Hepatocyte (in vitro differentiated cells): ENCODE measurements at regions not wholly inside any gene's neighbourhood (a gene's known extent, or its start where the extent isn't known, plus 50 kb on each side); places are given as distances from the start of the nearest gene placed in this dataset.

ENCODE experiments used
- DNase-seq: peaks from one replicate; pipeline ENCODE4 v3.0.0-alpha.2; 2016; ENCODE audit warnings: low spot score
- H2AFZ ChIP-seq: fragments of 200-600 bp; sonication (generic); 2 replicates; pipeline ENCODE4 v1.6.0; 2016; ENCODE audit warnings: antibody characterized with exemption, mild to moderate bottlenecking
- H3K27ac ChIP-seq: fragments of 200-600 bp; sonication (generic); 2 replicates; pipeline ENCODE4 v1.5.1; 2016; ENCODE audit warnings: mild to moderate bottlenecking
- H3K27me3 ChIP-seq: fragments of 200-600 bp; sonication (generic); 2 replicates; pipeline ENCODE4 v1.6.1; 2016
- H3K36me3 ChIP-seq: fragments of 200-600 bp; sonication (generic); replicated peaks from 2 replicates; pipeline ENCODE4 v1.5.1; 2016; ENCODE audit warnings: low read depth; ENCODE audit not compliant: insufficient read depth
- H3K4me1 ChIP-seq: fragments of 200-600 bp; sonication (generic); 2 replicates; pipeline ENCODE4 v1.5.1; 2016; ENCODE audit warnings: mild to moderate bottlenecking, moderate library complexity; ENCODE audit not compliant: insufficient read depth
- H3K4me2 ChIP-seq: fragments of 200-600 bp; sonication (generic); 2 replicates; pipeline ENCODE4 v1.6.0; 2016
- H3K4me3 ChIP-seq: fragments of 200-600 bp; sonication (generic); 2 replicates; pipeline ENCODE4 v1.5.1; 2016; ENCODE audit warnings: mild to moderate bottlenecking
- H3K79me2 ChIP-seq: fragments of 200-600 bp; sonication (generic); 2 replicates; pipeline ENCODE4 v1.6.0; 2017; ENCODE audit warnings: mild to moderate bottlenecking
- H3K9me2 ChIP-seq: fragments of 200-600 bp; sonication (generic); replicated peaks from 2 replicates; pipeline ENCODE4 v1.6.0; 2017; ENCODE audit warnings: mild to moderate bottlenecking; ENCODE audit not compliant: insufficient read depth
- H3K9me3 ChIP-seq: fragments of 200-600 bp; sonication (generic); 2 replicates; pipeline ENCODE4 v1.5.1; 2016; ENCODE audit warnings: low read depth, mild to moderate bottlenecking
- H4K20me1 ChIP-seq: fragments of 200-600 bp; sonication (generic); 2 replicates; pipeline ENCODE4 v1.6.0; 2016; ENCODE audit warnings: mild to moderate bottlenecking; ENCODE audit not compliant: insufficient read depth, poor library complexity, severe bottlenecking
- CTCF ChIP-seq: fragments of 200-600 bp; sonication (generic); IDR thresholded peaks from 2 replicates; pipeline ENCODE4 v1.5.1; 2016; ENCODE audit warnings: antibody characterized with exemption, mild to moderate bottlenecking; ENCODE audit not compliant: poor library complexity
- EZH2 ChIP-seq: fragments of 200-600 bp; sonication (generic); IDR thresholded peaks from 2 replicates; pipeline ENCODE4 v1.6.1; 2016; ENCODE audit warnings: antibody characterized with exemption, mild to moderate bottlenecking, borderline replicate concordance
- EZH2phosphoT487 ChIP-seq: fragments of 200-600 bp; sonication (generic); IDR thresholded peaks from one replicate; pipeline ENCODE4 v1.6.1; 2018; ENCODE audit warnings: antibody characterized with exemption, mild to moderate bottlenecking, low read depth, moderate library complexity; ENCODE audit not compliant: unreplicated experiment, severe bottlenecking
- WGBS: methylation state at CpG from one replicate; pipeline ENCODE4 v1.1.6; 2016; ENCODE audit warnings: low lambda C conversion rate; ENCODE audit errors: missing lambda C conversion rate; 5-methylcytosine and 5-hydroxymethylcytosine counted together

GRCh38 chr7:89908736-89909135, 245.5 kb upstream of the STEAP1 start:
- Histone ChIP-seq H3K9me2 (no peaks in the 10 kb centered on the region), H3K27me3 (no peaks in the 10 kb centered on the region), H3K9me3 (no peaks in the 10 kb centered on the region), H3K79me2 (no peaks in the 10 kb centered on the region), H3K36me3 (no peaks in the 10 kb centered on the region), H2AFZ (no peak overlapping the region), H3K4me3 (no peak overlapping the region), H4K20me1 (no peaks in the 10 kb centered on the region), H3K4me2 (no peak overlapping the region), H3K27ac (no peak overlapping the region), H3K4me1 (no peaks in the 10 kb centered on the region)
- DNase-seq = no peak
- 63% methylated on average over 2 of the region's 2 CpGs for WGBS
- TF ChIP-seq CTCF (no peak), EZH2 (no peak), EZH2phosphoT487 (no peak)

- Histone ChIP-seq H3K4me1 (no peaks in the 10 kb centered on the region), H3K9me2 (no peaks in the 10 kb centered on the region), H3K36me3 (no peaks in the 10 kb centered on the region), H3K27me3 (no peaks in the 10 kb centered on the region), H3K4me2 (no peak overlapping the region), H3K9me3 (no peaks in the 10 kb centered on the region), H3K27ac (no peak overlapping the region), H4K20me1 (no peaks in the 10 kb centered on the region), H3K79me2 (no peaks in the 10 kb centered on the region), H3K4me3 (no peak overlapping the region), H2AFZ (no peak overlapping the region)
- 59% methylated on average over 2 of the region's 2 CpGs for WGBS
- TF ChIP-seq CTCF = no peak
- no peak for TF ChIP-seq EZH2phosphoT487
- no peak for TF ChIP-seq EZH2
- DNase-seq = no peak
Observed at GRCh38 chr7:89914711-89915110, 239.6 kb upstream of the STEAP1 start.

- Histone ChIP-seq H3K4me1 (no peaks in the 10 kb centered on the region), H3K9me2 (no peaks in the 10 kb centered on the region), H3K79me2 (no peaks in the 10 kb centered on the region), H4K20me1 (no peaks in the 10 kb centered on the region), H3K27ac (no peak overlapping the region), H3K4me2 (no peak overlapping the region), H2AFZ (no peak overlapping the region), H3K4me3 (no peak overlapping the region), H3K9me3 (no peaks in the 10 kb centered on the region), H3K36me3 (no peaks in the 10 kb centered on the region), H3K27me3 (no peaks in the 10 kb centered on the region)
- WGBS = 77% methylated on average over 2 of the region's 2 CpGs
- DNase-seq = no peak
- no peak for TF ChIP-seq CTCF
- TF ChIP-seq EZH2 = no peak
- no peak for TF ChIP-seq EZH2phosphoT487
Observed at GRCh38 chr7:89926194-89926593, 228.1 kb upstream of the STEAP1 start.

- Histone ChIP-seq H3K9me3 (no peaks in the 10 kb centered on the region), H3K9me2 (no peaks in the 10 kb centered on the region), H3K79me2 (no peaks in the 10 kb centered on the region), H3K4me1 (no peaks in the 10 kb centered on the region), H4K20me1 (no peaks in the 10 kb centered on the region), H2AFZ (no peak overlapping the region), H3K27me3 (no peaks in the 10 kb centered on the region), H3K36me3 (no peaks in the 10 kb centered on the region), H3K4me2 (no peak overlapping the region), H3K27ac (no peak overlapping the region), H3K4me3 (no peak overlapping the region)
- WGBS = 76% methylated on average over 6 of the region's 6 CpGs
- no peak for DNase-seq
- TF ChIP-seq EZH2 = no peak
- no peak for TF ChIP-seq EZH2phosphoT487
- TF ChIP-seq CTCF = no peak
Observed at GRCh38 chr7:89926701-89927100, 227.6 kb upstream of the STEAP1 start.
